ENCODE measurements at regions not wholly inside any gene's neighbourhood (a gene's known extent, or its start where the extent isn't known, plus 50 kb on each side); places are given as distances from the start of the nearest gene placed in this dataset.

GRCh38 chr6:71473926-71474325 is 185.3 kb downstream of the OGFRL1 start:
- Histone ChIP-seq H3K27me3 (no peaks in the 10 kb centered on the region), H3K36me3 (no peaks in the 10 kb centered on the region), H3K4me3 (no peak overlapping the region), H3K27ac (peak overlapping the region in 2 of 4 donors; percentile 37 to 74), H3K4me1 (peaks cover 0 to 12% (median 0%) of the 10 kb centered on the region in 3 donors), H3K9me3 (no peaks in the 10 kb centered on the region)
- 38 to 40% methylated on average over 2 of the region's 2 CpGs for WGBS, 2 donors
- DNase-seq = no peak
- no peak for TF ChIP-seq POLR2A (IDR thresholded peaks at IDR 0.05)
- TF ChIP-seq CTCF (IDR thresholded peaks at IDR 0.05) = no peak
- intact Hi-C loops (cut with DNase I) = no loop called here

- H3K27ac ChIP-seq = no peak overlapping the region
- peaks cover 0 to 21% (median 0%) of the 10 kb centered on the region in 3 donors for H3K4me1 ChIP-seq
- no peaks in the 10 kb centered on the region for H3K36me3 ChIP-seq
- no peaks in the 10 kb centered on the region for H3K9me3 ChIP-seq
- no peaks in the 10 kb centered on the region for H3K27me3 ChIP-seq
- intact Hi-C loops (cut with DNase I) = no loop called here
- no peak for DNase-seq
- no peak overlapping the region for H3K4me3 ChIP-seq
- no peak for TF ChIP-seq CTCF (IDR thresholded peaks at IDR 0.05)
- no peak for TF ChIP-seq POLR2A (IDR thresholded peaks at IDR 0.05)
- 52% methylated on average over 1 of the region's 1 CpG for WGBS, 2 donors
Observed at GRCh38 chr6:71474942-71475341, 186.3 kb downstream of the OGFRL1 start.

DNA sequence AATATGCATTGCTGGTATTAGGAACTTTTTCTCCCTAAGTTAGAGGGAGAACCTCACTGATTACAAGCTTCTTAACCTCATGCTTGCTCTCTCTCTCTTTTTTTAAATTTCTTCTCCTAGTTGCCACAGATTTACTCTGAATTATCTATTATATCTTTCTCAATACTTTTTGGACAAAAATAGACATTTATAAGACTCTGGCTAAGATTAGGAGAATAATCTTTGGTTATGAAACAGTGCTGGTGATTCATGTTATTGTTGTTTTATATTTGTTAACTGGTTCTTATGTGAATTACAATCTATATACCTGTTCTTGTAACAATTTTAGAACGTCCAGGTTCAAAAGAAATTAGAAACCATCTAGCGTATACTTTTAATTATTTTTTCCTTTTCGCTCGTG is 187.8 kb downstream of the OGFRL1 start:
- no peak overlapping the region for H3K27ac ChIP-seq

GRCh38 chr6:71476872-71477271 is 188.3 kb downstream of the OGFRL1 start:
- peaks cover 0 to 22% (median 0%) of the 10 kb centered on the region in 3 donors for H3K4me1 ChIP-seq
- WGBS, 2 donors = 32 to 62% methylated on average over 2 of the region's 2 CpGs

More for the DNA sequence above, 187.8 kb downstream of the OGFRL1 start:
- intact Hi-C loops (cut with DNase I) = no loop called here
- no peak for DNase-seq
- no peaks in the 10 kb centered on the region for H3K36me3 ChIP-seq
- no peaks in the 10 kb centered on the region for H3K9me3 ChIP-seq
- no peaks in the 10 kb centered on the region for H3K27me3 ChIP-seq
- WGBS, 2 donors = 69 to 84% methylated on average over 4 of the region's 4 CpGs
- peaks cover 0 to 22% (median 0%) of the 10 kb centered on the region in 3 donors for H3K4me1 ChIP-seq
- TF ChIP-seq CTCF (IDR thresholded peaks at IDR 0.05) = no peak
- no peak for TF ChIP-seq POLR2A (IDR thresholded peaks at IDR 0.05)
- H3K4me3 ChIP-seq = no peak overlapping the region

More at GRCh38 chr6:71476872-71477271, 188.3 kb downstream of the OGFRL1 start:
- Histone ChIP-seq H3K27me3 (no peaks in the 10 kb centered on the region), H3K36me3 (no peaks in the 10 kb centered on the region), H3K4me3 (no peak overlapping the region), H3K9me3 (no peaks in the 10 kb centered on the region), H3K27ac (no peak overlapping the region)
- DNase-seq = no peak
- intact Hi-C loops (cut with DNase I) = no loop called here
- TF ChIP-seq CTCF (IDR thresholded peaks at IDR 0.05) = no peak
- TF ChIP-seq POLR2A (IDR thresholded peaks at IDR 0.05) = no peak

All from esophagus squamous epithelium (tissue), 5 donors.